OCI-LY1 (cell line): ENCODE measurements at regions not wholly inside any gene's neighbourhood (a gene's known extent, or its start where the extent isn't known, plus 50 kb on each side); places are given as distances from the start of the nearest gene placed in this dataset.

Experiments used
- H2AFZ ChIP-seq: fragments of 200-600 bp; sonication (generic), shearing (Covaris generic); 2 replicates; pipeline ENCODE4 v1.6.0; 2014; ENCODE audit warnings: antibody characterized with exemption, mild to moderate bottlenecking, low read length
- H3F3A ChIP-seq: fragments of 200-600 bp; sonication (generic), shearing (Covaris generic); 2 replicates; pipeline ENCODE4 v1.6.0; 2014; ENCODE audit warnings: mild to moderate bottlenecking, antibody characterized with exemption, low read length, moderate library complexity; ENCODE audit not compliant: insufficient read depth
- H3K27ac ChIP-seq: fragments of 200-600 bp; sonication (generic); 2 replicates; pipeline ENCODE4 v1.5.1; 2014; ENCODE audit warnings: low read length, mixed run types, mild to moderate bottlenecking, low read depth; ENCODE audit not compliant: poor library complexity, severe bottlenecking
- H3K27me3 ChIP-seq: fragments of 200-600 bp; sonication (generic); 2 replicates; pipeline ENCODE4 v1.6.0; 2014; ENCODE audit warnings: antibody characterized with exemption, mild to moderate bottlenecking, low read length, moderate library complexity; ENCODE audit not compliant: insufficient read depth
- H3K36me3 ChIP-seq: fragments of 200-600 bp; sonication (generic); 2 replicates; pipeline ENCODE4 v1.6.1; 2014; ENCODE audit warnings: mild to moderate bottlenecking, antibody characterized with exemption, low read length, moderate library complexity, mixed read lengths; ENCODE audit not compliant: insufficient read depth
- H3K4me1 ChIP-seq: fragments of 200-600 bp; sonication (generic); 2 replicates; pipeline ENCODE4 v1.5.1; 2014; ENCODE audit warnings: mild to moderate bottlenecking, low read length, moderate library complexity; ENCODE audit not compliant: insufficient read depth, severe bottlenecking
- H3K4me2 ChIP-seq: fragments of 200-600 bp; sonication (generic), shearing (Covaris generic); 2 replicates; pipeline ENCODE4 v1.6.1; 2014; ENCODE audit warnings: low read length
- H3K4me3 ChIP-seq: fragments of 200-600 bp; sonication (generic); 2 replicates; pipeline ENCODE4 v1.5.1; 2014; ENCODE audit warnings: low read length, low read depth, mild to moderate bottlenecking, mixed read lengths; ENCODE audit not compliant: poor library complexity, severe bottlenecking
- H3K79me2 ChIP-seq: fragments of 200-600 bp; shearing (Covaris generic); 2 replicates; pipeline ENCODE4 v1.6.1; 2016; ENCODE audit warnings: mixed run types, low read length, mixed read lengths; ENCODE audit not compliant: insufficient read depth
- H3K9ac ChIP-seq: fragments of 200-600 bp; sonication (generic), shearing (Covaris generic); 2 replicates; pipeline ENCODE4 v1.6.1; 2014; ENCODE audit warnings: mild to moderate bottlenecking, low read length, mixed read lengths
- H3K9me2 ChIP-seq: fragments of 200-600 bp; sonication (generic), shearing (Covaris generic); 2 replicates; pipeline ENCODE4 v1.6.1; 2014; ENCODE audit warnings: low read depth, mild to moderate bottlenecking, low read length, mixed read lengths
- H3K9me3 ChIP-seq: fragments of 200-600 bp; shearing (Covaris generic); 2 replicates; pipeline ENCODE4 v1.6.1; 2014; ENCODE audit warnings: low read length, mixed read lengths
- H4K20me1 ChIP-seq: fragments of 200-600 bp; sonication (generic), shearing (Covaris generic); 2 replicates; pipeline ENCODE4 v1.6.0; 2016; ENCODE audit warnings: mild to moderate bottlenecking, low read length; ENCODE audit not compliant: insufficient read depth
- CTCF ChIP-seq: fragments of 200-600 bp; sonication (generic), shearing (Covaris generic); IDR thresholded peaks from 2 replicates; pipeline ENCODE4 v1.5.1; 2017; ENCODE audit warnings: mild to moderate bottlenecking, antibody characterized with exemption, low read length, moderate library complexity, mixed read lengths
- EZH2 ChIP-seq: fragments of 200-600 bp; sonication (generic), shearing (Covaris generic); IDR thresholded peaks from 2 replicates; pipeline ENCODE4 v1.8.0; 2017; ENCODE audit warnings: borderline replicate concordance, mixed run types, mild to moderate bottlenecking, antibody characterized with exemption, low read length, moderate library complexity, mixed read lengths

GRCh38 chr15:36183201-36183600 lies 396.2 kb upstream of the CDIN1 start:
- Histone ChIP-seq H2AFZ (no peak overlapping the region), H3K9ac (no peak overlapping the region), H3K79me2 (no peaks in the 10 kb centered on the region), H3K4me2 (no peak overlapping the region), H3K27ac (no peak overlapping the region), H3F3A (no peaks in the 10 kb centered on the region), H3K27me3 (no peaks in the 10 kb centered on the region), H3K4me3 (no peak overlapping the region), H3K9me2 (no peaks in the 10 kb centered on the region), H3K9me3 (no peaks in the 10 kb centered on the region), H3K36me3 (no peaks in the 10 kb centered on the region), H3K4me1 (no peaks in the 10 kb centered on the region), H4K20me1 (no peaks in the 10 kb centered on the region)
- no peak for TF ChIP-seq CTCF
- TF ChIP-seq EZH2 = no peak

- Histone ChIP-seq H3K4me1 (no peaks in the 10 kb centered on the region), H3K4me3 (no peak overlapping the region), H3K4me2 (no peak overlapping the region), H3K9me3 (no peaks in the 10 kb centered on the region), H2AFZ (no peak overlapping the region), H3K9ac (no peak overlapping the region), H3K27me3 (no peaks in the 10 kb centered on the region), H3K9me2 (no peaks in the 10 kb centered on the region), H3K27ac (no peak overlapping the region), H3K36me3 (no peaks in the 10 kb centered on the region), H3K79me2 (no peaks in the 10 kb centered on the region), H4K20me1 (no peaks in the 10 kb centered on the region), H3F3A (no peaks in the 10 kb centered on the region)
- TF ChIP-seq EZH2 = no peak
- TF ChIP-seq CTCF = no peak
Observed at GRCh38 chr15:36185438-36185837, 394.0 kb upstream of the CDIN1 start.

DNA sequence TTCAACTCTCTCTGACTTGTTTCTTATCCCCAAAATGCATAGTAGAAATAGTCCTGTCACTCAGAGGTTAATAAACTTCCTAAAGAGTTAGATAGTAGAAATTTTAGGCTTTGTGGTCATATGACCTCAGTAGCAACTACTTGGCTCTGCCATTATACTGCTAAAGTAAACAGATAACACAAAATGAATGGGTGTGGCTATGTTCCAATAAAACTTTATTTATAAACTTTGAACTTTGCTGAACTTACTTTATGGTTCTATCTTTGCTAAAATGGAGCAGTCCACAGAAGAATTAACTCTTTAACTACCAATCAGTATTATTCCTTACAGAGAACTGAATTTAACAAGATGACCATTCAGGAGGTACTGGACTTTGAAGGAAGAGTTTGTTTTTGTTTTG lies 393.6 kb upstream of the CDIN1 start:
- TF ChIP-seq EZH2 = no peak
- no peak for TF ChIP-seq CTCF
- no peak overlapping the region for H3K4me2 ChIP-seq

More for the DNA sequence above, 393.6 kb upstream of the CDIN1 start:
- no peaks in the 10 kb centered on the region for H3K9me2 ChIP-seq
- H3K79me2 ChIP-seq = no peaks in the 10 kb centered on the region
- H3K27me3 ChIP-seq = no peaks in the 10 kb centered on the region
- no peak overlapping the region for H3K27ac ChIP-seq
- no peaks in the 10 kb centered on the region for H3K36me3 ChIP-seq
- no peak overlapping the region for H2AFZ ChIP-seq
- no peaks in the 10 kb centered on the region for H3F3A ChIP-seq
- H3K4me3 ChIP-seq = no peak overlapping the region
- H3K4me1 ChIP-seq = no peaks in the 10 kb centered on the region
- no peaks in the 10 kb centered on the region for H3K9me3 ChIP-seq
- no peaks in the 10 kb centered on the region for H4K20me1 ChIP-seq
- no peak overlapping the region for H3K9ac ChIP-seq
